B cell (primary cell): ENCODE measurements at regions not wholly inside any gene's neighbourhood (a gene's known extent, or its start where the extent isn't known, plus 50 kb on each side); places are given as distances from the start of the nearest gene placed in this dataset.
"Not testable (repeated sequence)": the region's sequence is repeated elsewhere in the genome, so short reads cannot be mapped to it uniquely, and the experiment has no call there.

Experiments
- CTCF ChIP-seq: fragments of 200-600 bp; IDR thresholded peaks from one replicate; pipeline ENCODE4 v1.8.0; 2022; ENCODE audit warnings: antibody characterized with exemption, mild to moderate bottlenecking
- EZH2 ChIP-seq: IDR thresholded peaks from 2 replicates; pipeline ENCODE4 v1.6.1; 2012; ENCODE audit warnings: borderline replicate concordance, low read depth, mild to moderate bottlenecking, moderate library complexity, low read length; ENCODE audit not compliant: insufficient read depth, poor library complexity, severe bottlenecking

- not testable (repeated sequence) for TF ChIP-seq CTCF, EZH2
These were observed 66.8 kb upstream of the CSNK1A1L start for GRCh38 chr13:37172226-37172625.
